Vagina (tissue), 2 donors: ENCODE measurements at regions not wholly inside any gene's neighbourhood (a gene's known extent, or its start where the extent isn't known, plus 50 kb on each side); places are given as distances from the start of the nearest gene placed in this dataset.

Source experiments
- POLR2A ChIP-seq, 2 donors: fragments of 450-650 bp; IDR thresholded peaks; one replicate each; pipeline ENCODE4 v1.6.1; 2017; ENCODE audit warnings: antibody characterized with exemption in 2 of 2, mild to moderate bottlenecking in 2 of 2, moderate library complexity in 2 of 2
- TF ChIP-seq, protein P1 (sequence below), 3 experiments: fragments of 450-650 bp in 2 of 3; fragments of 200-600 bp in 1 of 3; sonication (generic) in 1 of 3; IDR thresholded peaks; one replicate each; pipeline ENCODE4 v1.5.1; 2017 to 2019; ENCODE audit warnings: antibody characterized with exemption in 3 of 3, mild to moderate bottlenecking in 2 of 3, moderate library complexity in 2 of 3

DNA sequence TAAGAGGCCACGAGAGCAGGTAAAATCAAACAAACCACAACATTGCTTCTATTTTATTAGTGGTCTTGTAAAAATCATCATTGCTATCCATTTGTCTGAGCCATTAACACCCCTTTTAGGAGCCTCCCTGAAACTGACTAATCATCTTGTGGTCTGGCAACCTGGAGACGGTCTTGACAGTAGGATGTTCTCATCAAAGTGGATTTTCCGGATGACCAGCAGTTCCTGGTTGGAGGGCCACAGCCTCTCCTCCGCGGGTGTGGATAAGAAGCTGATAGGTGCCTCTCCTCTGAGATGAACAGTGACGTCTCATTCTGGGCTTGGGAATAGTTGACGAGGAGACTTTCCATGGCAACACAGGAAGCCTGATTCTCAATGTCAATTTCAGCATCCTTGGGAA, 490.7 kb downstream of the TYW1 start:
- no peak for TF ChIP-seq POLR2A (IDR thresholded peaks at IDR 0.05)
- TF ChIP-seq, protein P1, sequence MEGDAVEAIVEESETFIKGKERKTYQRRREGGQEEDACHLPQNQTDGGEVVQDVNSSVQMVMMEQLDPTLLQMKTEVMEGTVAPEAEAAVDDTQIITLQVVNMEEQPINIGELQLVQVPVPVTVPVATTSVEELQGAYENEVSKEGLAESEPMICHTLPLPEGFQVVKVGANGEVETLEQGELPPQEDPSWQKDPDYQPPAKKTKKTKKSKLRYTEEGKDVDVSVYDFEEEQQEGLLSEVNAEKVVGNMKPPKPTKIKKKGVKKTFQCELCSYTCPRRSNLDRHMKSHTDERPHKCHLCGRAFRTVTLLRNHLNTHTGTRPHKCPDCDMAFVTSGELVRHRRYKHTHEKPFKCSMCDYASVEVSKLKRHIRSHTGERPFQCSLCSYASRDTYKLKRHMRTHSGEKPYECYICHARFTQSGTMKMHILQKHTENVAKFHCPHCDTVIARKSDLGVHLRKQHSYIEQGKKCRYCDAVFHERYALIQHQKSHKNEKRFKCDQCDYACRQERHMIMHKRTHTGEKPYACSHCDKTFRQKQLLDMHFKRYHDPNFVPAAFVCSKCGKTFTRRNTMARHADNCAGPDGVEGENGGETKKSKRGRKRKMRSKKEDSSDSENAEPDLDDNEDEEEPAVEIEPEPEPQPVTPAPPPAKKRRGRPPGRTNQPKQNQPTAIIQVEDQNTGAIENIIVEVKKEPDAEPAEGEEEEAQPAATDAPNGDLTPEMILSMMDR (IDR thresholded peaks at IDR 0.05) = no peak
